ENCODE measurements at regions not wholly inside any gene's neighbourhood (a gene's known extent, or its start where the extent isn't known, plus 50 kb on each side); places are given as distances from the start of the nearest gene placed in this dataset.
"Not testable (repeated sequence)": the region's sequence is repeated elsewhere in the genome, so short reads cannot be mapped to it uniquely, and the experiment has no call there.

DNA sequence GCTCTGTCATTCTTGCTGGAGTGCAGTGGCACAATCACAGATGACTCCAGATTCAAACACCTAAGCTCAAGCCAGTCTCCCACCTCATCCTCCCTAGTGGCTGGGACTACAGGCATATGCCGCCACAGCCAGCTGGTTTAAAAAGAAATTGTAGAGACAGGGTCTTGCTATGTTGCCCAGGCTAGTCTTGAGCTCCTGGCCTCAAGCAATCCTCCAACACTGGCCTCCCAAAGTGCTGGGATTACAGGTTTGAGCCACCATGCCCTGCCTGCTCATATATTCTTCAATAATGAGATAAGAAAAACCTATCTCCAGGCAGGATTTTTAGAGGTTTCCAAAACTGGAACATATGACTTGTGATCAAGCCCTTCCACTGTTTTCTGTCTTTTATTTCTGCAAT, 321.4 kb downstream of the CACNA1B start:
- not testable (repeated sequence) for H3K4me1 Mint-ChIP-seq; H2BK12ac ChIP-seq (ENCODE audit: insufficient read length, low read depth, low read length); H2AK5ac ChIP-seq (ENCODE audit: insufficient read length, low read length); H3K27ac Mint-ChIP-seq; H3K4me2 ChIP-seq (ENCODE audit: insufficient read depth, insufficient read length, low read length); H3K9ac ChIP-seq (ENCODE audit: extremely low read depth, insufficient read length, low read length); H3T11ph ChIP-seq (ENCODE audit: low read length); H3K18ac ChIP-seq (ENCODE audit: insufficient read length, low read depth, low read length); H4K5ac ChIP-seq (ENCODE audit: insufficient read length, low read depth, low read length); H3K79me2 ChIP-seq (ENCODE audit: insufficient read depth, low read length); H2AFZ ChIP-seq (ENCODE audit: low read length); H3K14ac ChIP-seq (ENCODE audit: insufficient read depth, low read length); H2BK120ac ChIP-seq (ENCODE audit: low read depth, low read length, poor library complexity, severe bottlenecking); H2BK20ac ChIP-seq (ENCODE audit: low read depth, low read length, poor library complexity, severe bottlenecking); H3K23me2 ChIP-seq (ENCODE audit: insufficient read length, low read depth, low read length, poor library complexity, severe bottlenecking); H4K91ac ChIP-seq (ENCODE audit: insufficient read length, low read depth, low read length); H3K27me3 ChIP-seq (ENCODE audit: insufficient read depth, low read length); H3K36me3 Mint-ChIP-seq (ENCODE audit: insufficient read depth in 1 of 3, low read depth in 3 of 3); H3K23ac ChIP-seq (ENCODE audit: insufficient read length, low read depth, low read length); H3K27me3 Mint-ChIP-seq (ENCODE audit: low read depth); H4K20me1 ChIP-seq (ENCODE audit: control insufficient read depth, insufficient read depth, insufficient read length); H4K8ac ChIP-seq (replicated peaks; ENCODE audit: insufficient read length, low read depth, low read length); H3K56ac ChIP-seq (ENCODE audit: insufficient read length, low read depth, low read length); H3K4me3 Mint-ChIP-seq; H2BK15ac ChIP-seq (ENCODE audit: low read depth, low read length); H2BK5ac ChIP-seq (ENCODE audit: insufficient read length, low read length); H3K9me3 ChIP-seq (ENCODE audit: control insufficient read depth, low read depth, low read length); H3K27ac ChIP-seq (ENCODE audit: insufficient read length, low read depth, low read length); H3K4ac ChIP-seq (ENCODE audit: low read depth, low read length); H3K4me1 ChIP-seq (ENCODE audit: insufficient read depth, low read length); DNase-seq; H3K79me1 ChIP-seq (ENCODE audit: insufficient read depth, low read depth, low read length, poor library complexity, severe bottlenecking)
- peaks cover 6 to 14% of the 10 kb centered on the region in 2 experiments; a peak in 3 of 5 replicates for H3K9me3 Mint-ChIP-seq
- WGBS (ENCODE audit: extremely low coverage, insufficient read length, low lambda C conversion rate): no CpG with 5 or more reads among the region's 1 CpG

DNA sequence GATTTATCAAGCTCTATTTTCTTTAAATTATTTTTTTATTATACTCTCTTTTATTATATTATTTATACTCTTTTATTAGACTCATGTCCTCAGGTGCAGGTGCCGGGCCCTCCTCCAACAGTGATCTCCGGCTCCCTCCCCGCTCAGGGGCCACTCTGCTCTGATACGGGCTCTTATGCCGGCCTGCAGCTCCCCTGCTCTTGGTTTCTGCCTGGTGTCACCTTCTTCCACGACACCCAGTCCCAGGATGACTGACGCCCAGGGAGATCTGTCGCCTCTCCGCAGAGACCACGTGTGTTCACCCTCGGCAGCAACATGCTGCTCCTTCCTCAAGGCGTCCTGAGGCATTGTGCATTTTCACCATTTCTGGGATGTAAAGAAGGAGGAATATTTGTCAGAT, 322.3 kb downstream of the CACNA1B start:
- H3K23ac ChIP-seq (ENCODE audit: insufficient read length, low read depth, low read length); H3K4ac ChIP-seq (ENCODE audit: low read depth, low read length); H2AK5ac ChIP-seq (ENCODE audit: insufficient read length, low read length); H3K36me3 Mint-ChIP-seq (ENCODE audit: insufficient read depth in 1 of 3, low read depth in 3 of 3); H2BK120ac ChIP-seq (ENCODE audit: low read depth, low read length, poor library complexity, severe bottlenecking); H3K4me2 ChIP-seq (ENCODE audit: insufficient read depth, insufficient read length, low read length); H3K9me3 ChIP-seq (ENCODE audit: control insufficient read depth, low read depth, low read length); DNase-seq; H3K79me1 ChIP-seq (ENCODE audit: insufficient read depth, low read depth, low read length, poor library complexity, severe bottlenecking); H3K9ac ChIP-seq (ENCODE audit: extremely low read depth, insufficient read length, low read length); H3K27me3 Mint-ChIP-seq (ENCODE audit: low read depth); H3K27ac Mint-ChIP-seq; H3T11ph ChIP-seq (ENCODE audit: low read length); H3K4me1 ChIP-seq (ENCODE audit: insufficient read depth, low read length); H2BK15ac ChIP-seq (ENCODE audit: low read depth, low read length); H3K79me2 ChIP-seq (ENCODE audit: insufficient read depth, low read length); H3K56ac ChIP-seq (ENCODE audit: insufficient read length, low read depth, low read length); H4K20me1 ChIP-seq (ENCODE audit: control insufficient read depth, insufficient read depth, insufficient read length); H3K4me3 Mint-ChIP-seq; H3K27me3 ChIP-seq (ENCODE audit: insufficient read depth, low read length); H2BK5ac ChIP-seq (ENCODE audit: insufficient read length, low read length); H2BK12ac ChIP-seq (ENCODE audit: insufficient read length, low read depth, low read length); H4K8ac ChIP-seq (replicated peaks; ENCODE audit: insufficient read length, low read depth, low read length); H3K23me2 ChIP-seq (ENCODE audit: insufficient read length, low read depth, low read length, poor library complexity, severe bottlenecking); H4K91ac ChIP-seq (ENCODE audit: insufficient read length, low read depth, low read length); H4K5ac ChIP-seq (ENCODE audit: insufficient read length, low read depth, low read length); H3K14ac ChIP-seq (ENCODE audit: insufficient read depth, low read length); H2AFZ ChIP-seq (ENCODE audit: low read length); H3K18ac ChIP-seq (ENCODE audit: insufficient read length, low read depth, low read length); H2BK20ac ChIP-seq (ENCODE audit: low read depth, low read length, poor library complexity, severe bottlenecking); H3K27ac ChIP-seq (ENCODE audit: insufficient read length, low read depth, low read length); H3K4me1 Mint-ChIP-seq: not testable (repeated sequence)
- H3K9me3 Mint-ChIP-seq: peaks cover 6 to 14% of the 10 kb centered on the region in 2 experiments; a peak in 3 of 5 replicates
- no CpG with 5 or more reads among the region's 12 CpGs for WGBS (ENCODE audit: extremely low coverage, insufficient read length, low lambda C conversion rate)

Data from H9 (cell line).